ENCODE measurements at regions not wholly inside any gene's neighbourhood (a gene's known extent, or its start where the extent isn't known, plus 50 kb on each side); places are given as distances from the start of the nearest gene placed in this dataset.
"Not testable (repeated sequence)": the region's sequence is repeated elsewhere in the genome, so short reads cannot be mapped to it uniquely, and the experiment has no call there.

DNA sequence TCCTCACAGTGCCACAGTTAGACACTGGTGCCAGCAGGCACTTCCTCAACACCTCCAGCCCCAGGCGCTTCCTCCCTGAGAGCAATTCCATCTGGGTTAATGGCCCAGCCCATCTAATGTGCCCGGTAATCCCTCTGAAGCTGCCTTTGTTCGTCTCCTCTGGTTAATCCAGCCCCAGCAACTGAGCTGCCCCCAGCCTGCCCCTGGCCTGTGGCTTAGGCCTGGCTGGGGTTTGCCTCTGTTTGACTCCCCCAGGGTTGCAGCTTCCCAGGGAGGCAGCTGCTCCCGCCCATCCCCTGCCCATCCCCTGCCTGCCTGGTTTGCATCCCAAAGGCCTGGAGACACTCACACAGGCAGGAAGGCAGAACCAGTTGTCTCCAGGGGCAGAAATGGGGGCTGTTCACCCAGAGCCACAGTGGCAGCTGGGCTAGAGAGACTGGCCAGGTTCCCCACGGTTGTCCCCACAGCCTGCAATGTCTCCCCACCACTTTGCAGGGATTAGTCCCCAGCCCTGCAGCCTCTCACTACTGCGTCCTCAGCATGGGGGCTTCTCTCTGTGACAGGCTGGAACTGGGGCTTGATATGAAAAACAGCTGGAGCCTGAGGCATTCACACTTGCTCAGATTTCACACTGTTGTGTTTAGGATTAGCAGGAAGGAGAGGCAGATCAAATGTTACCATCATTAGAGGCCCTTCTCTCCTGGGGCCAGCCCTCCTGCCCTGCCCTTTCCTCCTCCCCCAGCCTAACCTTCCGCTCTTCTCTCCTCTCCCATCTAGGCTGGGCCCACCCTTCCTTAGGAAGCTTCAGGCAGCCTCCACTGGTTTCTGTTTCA, 120.2 kb downstream of the TLR5 start:
- DNase-seq (ENCODE audit: low read depth), result no peak

DNA sequence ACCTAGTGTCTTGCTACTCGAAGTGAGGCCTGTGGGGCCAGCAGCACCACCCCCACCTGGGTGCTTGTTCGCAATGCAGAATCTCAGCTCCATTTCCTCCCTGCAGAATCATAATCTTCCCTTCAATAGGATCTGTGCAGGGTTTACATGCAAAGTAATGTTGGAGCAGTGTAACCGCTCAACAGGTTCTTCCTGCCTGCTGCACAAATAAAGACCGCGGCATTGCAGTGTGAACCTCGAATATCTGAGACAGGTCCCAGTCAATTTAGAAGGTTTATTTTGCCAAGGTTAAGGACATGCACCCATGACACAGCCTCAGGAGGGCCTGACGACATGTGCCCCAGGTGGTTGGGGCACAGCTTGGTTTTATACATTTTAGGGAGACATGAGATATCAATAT, 119.2 kb downstream of the TLR5 start:
- DNase-seq (ENCODE audit: low read depth), result no peak

DNA sequence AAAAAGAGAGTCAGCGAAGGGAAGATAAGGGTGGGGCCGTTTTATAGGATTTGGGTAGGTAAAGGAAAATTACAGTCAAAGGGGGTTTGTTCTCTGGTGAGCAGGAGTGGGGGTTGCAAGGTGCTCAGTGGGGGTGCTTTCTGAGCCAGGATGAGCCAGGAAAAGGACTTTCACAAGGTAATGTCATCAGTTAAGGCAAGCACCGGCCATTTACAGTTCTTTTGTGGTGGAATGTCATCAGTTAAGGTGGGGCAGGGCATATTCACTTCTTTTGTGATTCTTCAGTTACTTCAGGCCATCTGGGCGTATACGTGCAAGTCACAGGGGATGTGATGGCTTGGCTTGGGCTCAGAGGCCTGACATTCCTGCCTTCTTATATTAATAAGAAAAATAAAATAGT, 118.6 kb downstream of the TLR5 start:
- not testable (repeated sequence) for DNase-seq (ENCODE audit: low read depth)

DNA sequence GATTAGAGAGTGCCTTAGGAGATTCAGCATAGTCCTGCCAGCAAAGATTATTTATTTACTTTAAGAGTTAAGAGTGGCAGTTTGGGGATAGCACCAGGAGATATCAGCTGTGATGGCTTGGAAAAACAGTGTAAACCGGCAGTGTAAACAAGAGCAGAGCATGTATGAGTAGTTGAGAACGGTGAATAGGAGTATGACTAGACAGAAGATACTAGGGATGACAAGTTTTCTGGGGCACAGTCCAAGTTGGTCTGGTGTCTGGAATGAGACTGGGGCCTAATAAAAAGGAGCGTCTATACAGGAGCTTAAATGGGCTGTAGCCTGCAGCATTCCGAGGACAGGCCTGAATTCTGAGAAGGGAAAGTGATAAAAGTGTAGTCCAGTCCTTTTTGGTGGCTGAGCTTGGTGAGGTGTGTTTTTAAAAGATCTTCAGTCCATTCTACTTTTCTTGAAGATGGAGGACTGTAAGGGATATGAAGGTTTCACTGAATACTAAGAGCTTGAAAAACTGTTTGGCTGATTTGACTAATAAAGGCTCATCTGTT, 117.8 kb downstream of the TLR5 start:
- DNase-seq (ENCODE audit: low read depth), result peak; percentile 49

DNA sequence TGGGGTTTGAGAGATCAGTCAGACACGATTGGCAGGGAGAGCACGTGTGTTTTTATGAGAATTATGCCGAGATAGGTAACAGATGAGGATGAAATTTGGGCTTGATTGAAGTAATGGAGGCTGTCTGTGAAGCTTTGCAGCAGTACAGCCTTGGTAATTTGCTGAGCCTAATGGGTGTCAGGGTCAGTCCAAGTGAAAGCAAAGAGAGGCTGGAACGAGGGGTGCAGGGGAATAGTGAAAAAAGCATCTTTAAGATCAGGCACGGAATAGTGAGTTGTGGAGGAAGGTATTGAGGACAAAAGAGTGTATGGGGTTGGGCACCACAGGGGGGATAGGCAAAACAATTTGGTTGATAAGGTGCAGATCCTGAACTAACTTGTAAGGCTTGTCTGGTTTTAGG, 116.4 kb downstream of the TLR5 start:
- not testable (repeated sequence) for DNase-seq (ENCODE audit: low read depth)

DNA sequence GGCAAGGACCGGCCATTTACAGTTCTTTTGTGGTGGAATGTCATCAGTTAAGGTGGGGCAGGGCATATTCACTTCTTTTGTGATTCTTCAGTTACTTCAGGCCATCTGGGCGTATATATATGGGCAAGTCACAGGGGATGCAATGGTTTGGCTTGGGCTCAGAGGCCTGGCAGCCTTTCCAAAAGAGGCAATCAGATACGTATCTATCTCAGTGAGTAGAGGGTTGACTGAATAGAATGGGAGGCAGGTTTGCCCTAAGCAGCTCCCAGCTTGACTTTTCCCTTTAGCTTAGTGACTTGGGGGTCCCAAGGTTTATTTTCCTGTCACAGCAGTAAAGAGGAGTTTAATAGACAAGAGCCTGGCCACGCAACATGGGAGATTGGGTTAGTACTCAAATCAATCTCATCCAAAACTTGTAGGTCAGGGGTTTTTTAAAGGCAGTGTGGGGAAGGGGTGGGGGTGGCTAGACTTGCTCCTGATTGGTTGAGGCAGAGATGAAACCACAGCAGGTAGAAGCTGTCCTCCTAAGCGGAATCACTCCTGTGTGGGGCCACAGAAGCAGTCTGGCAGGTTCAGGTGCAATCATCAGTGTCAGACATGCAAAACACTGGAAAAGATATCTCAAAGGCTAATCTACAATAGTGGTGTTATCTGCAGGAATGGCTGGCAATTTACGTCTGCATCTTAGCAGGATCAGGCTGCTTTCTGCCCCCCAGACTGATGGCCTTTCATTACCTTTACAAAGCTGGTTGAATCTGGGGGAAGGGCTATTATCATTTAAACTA, 112.9 kb downstream of the TLR5 start:
- no peak for DNase-seq (ENCODE audit: low read depth)

DNA sequence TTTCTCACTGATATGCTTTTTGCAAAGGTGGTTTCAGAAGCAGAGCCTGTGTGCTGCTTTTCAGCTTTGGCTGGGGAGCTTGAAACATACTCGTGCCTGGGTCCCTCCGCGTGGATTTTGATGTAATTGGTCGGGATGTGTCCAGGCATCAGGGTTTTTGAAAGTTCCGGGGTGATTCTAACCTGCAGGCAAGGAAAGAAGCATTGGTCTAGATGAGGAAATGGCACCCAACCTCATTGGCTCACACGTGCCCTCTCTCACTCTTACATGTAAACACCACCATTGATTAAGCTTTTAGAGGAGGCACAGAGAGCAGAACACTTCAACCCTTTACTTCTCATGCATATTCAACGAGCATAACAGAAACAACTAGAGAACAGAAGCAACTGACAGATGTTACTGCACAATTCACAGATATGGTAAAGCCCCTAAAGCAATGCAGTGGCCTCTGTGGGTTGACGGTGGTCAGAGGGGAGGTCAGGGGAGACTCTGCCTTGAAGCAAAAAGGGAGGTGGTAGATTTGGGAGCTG, 112.1 kb downstream of the TLR5 start:
- DNase-seq (ENCODE audit: low read depth), result no peak

DNA sequence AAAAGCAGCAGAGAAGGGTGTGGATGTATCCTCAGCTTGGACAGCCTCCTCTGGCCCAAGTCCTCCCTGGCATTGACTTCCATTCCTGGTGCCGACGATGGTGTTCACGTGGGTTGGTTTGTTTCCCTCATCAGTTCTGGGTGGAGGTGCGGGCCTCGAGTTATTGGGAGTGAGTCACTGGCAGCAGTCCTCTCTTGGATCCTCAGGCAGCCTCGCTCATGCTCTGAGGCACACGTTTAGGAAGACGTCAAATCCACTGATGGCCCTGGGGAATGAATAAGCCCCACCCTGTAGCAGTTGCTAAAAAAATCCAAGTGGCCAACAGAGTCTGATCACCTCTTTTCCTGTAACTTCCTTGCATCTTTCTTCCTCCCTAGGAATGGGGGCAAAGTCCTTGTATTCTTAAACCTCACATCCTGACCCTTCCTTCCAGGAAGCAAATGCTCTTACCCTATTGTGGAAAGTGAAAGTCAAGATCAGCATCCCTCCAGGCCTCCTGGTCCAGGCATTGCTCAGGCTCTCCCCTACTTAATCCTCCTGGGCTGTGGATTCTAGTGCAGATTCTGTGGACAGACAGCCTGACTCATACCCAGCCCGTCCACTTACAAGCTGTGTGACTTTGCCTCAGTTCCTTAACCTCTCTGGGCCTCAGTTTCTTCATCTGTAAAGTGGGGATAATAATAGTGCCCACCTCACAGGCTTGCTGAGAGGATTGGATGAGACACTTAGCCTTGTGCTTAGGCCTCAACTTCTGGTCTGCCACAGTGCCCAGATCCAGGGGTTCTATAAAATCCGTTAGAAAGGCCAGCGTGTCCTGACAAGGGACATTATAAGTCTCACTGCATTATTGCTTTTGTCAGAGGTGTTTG, 111.1 kb downstream of the TLR5 start:
- DNase-seq (ENCODE audit: low read depth), result peak; percentile 82

DNA sequence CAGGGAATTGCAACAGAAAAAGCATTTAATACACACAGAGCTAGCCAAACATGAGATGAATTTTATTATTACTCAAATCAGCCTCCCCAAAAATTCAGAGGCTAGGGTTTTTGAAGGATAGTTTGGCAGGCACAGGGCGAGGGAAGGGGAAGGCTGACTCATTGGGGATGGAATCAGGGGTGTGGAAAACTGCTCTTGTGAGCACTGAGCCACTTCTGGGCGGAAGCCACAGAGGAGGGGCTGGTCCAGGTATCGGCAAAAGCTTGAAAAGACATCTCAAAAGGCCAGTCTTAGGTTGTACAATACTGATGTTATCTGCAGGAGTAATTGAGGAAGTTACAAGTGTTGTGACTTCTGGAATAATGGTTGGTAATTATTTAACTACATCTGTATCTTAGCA, 109.4 kb downstream of the TLR5 start:
- no peak for DNase-seq (ENCODE audit: low read depth)

DNA sequence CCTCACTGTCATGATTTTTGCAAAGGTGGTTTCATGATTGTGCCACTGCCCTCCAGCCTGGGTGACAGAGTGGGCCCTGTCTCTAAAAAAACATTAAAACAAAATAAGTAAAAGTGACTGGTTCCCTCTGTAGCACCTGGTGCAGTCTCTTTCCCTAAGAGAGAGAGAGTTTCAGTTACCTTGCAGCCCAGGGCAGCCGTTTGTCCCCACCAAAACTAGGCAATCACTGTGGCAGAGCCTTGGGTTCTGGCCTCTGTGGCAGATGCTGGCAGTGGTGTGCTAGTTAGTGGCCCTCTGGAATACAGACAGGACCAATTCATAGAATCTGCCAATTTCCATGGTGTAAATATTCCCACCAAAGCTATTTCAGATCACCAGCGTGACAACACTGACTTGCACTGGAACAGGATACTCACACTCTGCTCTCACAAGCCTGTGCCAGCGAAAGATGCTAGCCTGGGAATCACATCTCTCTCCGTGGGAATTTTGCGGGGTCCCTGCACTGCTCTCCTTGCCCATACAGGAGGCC, 108.7 kb downstream of the TLR5 start:
- no peak for DNase-seq (ENCODE audit: low read depth)

DNA sequence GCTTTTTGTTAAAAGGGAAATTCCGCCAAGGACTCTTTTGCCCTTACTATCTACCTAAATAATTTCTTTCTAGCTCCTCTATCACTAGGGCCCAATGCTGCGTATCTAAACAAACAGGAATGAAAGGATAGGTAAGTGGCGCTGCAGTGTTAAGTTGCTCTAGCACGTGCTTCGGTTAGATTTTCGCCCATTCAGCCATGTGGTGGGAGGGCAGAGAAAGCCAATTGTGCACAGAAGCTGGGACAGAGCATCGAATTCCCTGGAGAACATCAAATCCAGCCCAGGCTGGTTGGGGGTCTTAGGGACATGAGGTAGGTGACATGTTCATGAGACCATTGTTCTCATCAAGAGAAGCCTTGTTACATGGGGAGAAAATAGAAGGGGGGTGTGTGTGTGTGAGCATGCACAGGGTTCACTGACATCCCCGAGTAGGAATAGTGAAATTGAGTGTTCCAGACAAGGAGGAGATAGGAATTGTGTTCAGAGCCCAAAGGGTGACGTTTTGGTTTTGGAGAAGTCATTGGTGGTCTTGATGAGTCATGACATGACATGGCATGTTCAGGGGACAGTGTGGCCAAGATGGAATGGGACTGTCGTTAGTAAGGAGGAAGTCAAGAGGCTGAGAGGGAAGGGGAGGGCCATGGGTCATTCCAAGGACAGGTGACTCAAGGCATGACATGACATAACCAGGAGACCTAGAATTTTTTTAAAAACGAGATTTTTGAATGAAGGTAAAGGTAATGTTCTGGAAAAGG, 107.1 kb downstream of the TLR5 start:
- DNase-seq (ENCODE audit: low read depth), result peak; percentile 15

DNA sequence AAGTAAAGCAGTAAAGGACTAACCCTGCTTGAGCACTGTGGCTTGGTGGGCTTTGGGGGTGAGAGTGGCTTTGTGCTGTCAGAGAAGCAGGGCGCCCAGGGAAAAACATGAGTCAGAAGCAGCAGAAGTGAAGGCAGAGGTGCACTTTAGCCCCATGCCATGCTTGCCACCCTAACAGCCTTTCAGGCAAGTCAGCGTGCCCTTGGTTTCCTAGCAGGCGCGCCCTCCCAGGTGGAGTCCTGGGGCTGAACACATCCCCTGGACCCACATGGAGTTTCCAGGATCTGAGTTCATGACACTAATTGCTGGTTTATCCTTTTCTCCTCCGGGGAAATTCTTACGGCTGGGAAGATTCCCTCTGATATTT, 106.6 kb downstream of the TLR5 start:
- no peak for DNase-seq (ENCODE audit: low read depth)

DNA sequence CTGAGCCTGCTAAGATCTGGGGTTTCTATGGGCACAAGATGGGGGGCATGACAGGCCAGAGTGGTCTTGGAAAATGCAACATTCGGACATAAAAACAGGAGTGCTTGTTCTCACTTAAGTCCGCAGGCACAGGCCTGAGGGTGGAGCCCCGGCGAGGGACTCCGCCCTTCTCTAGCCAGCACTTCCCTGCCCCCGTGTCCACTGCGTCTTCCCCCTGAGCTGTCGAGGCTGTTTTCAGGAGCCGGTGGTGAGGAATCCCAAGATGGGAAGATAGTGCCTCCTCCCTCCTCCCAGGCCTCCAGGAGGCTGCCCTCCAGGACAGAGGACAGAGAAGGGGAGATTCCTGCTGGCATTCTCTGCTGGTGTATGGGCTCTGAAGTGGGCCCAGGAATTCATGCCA, 105.2 kb downstream of the TLR5 start:
- no peak for DNase-seq (ENCODE audit: low read depth)

DNA sequence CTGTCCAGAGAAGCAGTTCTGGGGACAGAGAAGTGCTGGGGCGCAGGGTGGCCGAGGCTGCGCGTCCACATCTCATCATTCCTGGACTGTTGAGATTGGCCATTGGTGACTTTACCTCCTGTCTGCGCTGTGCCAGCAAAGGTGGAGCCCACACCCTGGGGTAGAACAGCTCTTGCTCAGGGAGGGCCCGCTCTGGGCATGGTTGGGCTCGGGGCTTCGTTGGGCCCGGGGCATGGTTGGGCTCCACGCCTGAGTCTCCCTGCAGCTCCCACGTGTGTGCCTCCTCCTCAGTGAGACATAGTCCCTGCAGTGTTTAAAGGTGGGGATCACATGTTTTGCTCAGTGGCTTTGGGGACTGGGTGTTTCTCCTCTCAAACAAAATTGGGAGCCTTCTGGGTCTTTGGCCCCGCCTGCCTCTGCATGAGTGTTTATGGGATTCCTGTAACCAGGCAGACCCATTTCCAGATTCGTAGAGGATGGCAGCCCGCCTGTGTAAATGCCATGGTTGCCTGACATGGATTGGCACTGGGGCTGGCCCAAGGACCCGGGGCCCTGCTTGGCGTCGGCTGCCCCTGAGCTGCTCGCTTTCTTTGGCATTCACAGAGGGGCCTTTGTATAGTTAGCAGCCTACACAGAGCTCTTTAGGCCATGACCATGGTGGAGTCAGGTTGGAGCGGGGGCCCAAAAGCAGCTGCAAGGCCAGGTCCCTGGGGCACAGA, 104.6 kb downstream of the TLR5 start:
- no peak for DNase-seq (ENCODE audit: low read depth)

DNA sequence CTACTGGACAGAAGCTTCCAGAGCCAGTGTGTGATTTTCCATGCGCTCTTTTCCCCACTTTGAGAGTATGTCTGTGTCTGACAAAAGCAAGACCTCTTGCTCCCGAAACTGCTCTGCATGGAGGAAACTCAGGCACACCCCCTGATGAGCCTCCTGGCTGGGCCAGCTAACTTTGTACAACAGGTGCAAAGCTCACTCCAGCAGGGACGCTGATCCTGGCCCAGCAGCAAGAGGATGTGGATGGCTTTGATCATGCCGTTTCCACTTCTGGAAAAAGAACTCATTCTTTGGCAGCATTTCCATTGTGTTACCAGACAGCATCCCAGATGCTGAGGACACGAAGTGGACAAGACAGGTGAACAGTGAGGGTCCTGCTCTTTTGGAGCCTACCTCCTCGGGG, 103.1 kb downstream of the TLR5 start:
- no peak for DNase-seq (ENCODE audit: low read depth)

DNA sequence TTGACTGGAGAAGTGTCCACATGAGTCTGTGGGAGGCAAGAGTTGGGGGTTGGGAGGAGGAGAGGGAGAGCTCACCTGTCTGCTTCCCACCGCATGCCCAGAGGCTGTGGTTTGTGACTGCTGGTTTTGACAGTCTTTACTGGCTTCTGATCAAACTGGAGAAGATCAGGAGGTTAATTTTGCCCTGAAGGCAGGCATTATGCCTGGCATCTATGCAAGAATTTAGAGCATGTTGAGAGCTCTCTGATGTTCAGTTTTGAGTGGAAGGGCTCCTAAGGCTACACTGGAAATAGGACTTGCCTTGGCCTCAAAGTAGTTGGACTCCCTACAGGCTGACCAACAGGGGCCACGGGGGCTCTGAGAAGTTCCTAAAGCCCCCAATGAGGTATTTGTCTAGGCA, 101.6 kb downstream of the TLR5 start:
- DNase-seq (ENCODE audit: low read depth), result peak; percentile 86

DNA sequence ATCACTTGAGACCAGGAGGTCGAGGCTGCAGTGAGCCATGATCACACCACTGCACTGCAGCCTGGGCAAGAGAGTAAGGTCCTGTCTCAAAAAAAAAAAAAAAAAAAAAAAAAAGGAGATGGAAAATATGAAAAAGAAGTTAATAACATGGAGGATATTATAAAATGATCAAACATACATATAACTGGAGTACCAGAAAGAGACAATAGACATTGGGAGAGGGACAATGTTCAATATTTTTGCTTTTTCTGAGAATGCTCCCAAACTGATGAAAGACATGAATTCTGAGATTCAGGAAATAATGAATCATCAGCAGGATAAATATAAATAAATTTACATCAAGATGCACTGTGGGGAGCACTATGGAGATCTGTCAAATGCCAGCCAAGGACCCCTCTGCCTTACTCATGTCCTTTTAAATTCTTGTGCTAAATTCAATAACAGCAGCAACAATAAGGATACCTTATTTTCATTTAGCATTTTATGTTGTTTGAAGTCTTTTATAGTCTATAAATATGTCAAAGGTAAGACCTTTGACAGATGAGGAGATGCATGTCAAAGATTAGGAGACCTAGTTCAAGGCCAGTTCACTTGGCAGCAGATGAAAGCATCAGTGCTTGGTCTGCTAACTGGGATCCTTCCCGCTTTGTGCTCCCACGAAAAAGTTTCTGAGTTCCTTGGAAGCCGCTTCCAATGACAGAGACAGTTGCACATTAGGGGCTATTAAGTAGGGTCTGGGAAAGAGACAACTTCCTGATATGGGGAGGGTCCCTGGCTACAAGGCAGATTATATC, 97.7 kb downstream of the TLR5 start:
- no peak for DNase-seq (ENCODE audit: low read depth)

DNA sequence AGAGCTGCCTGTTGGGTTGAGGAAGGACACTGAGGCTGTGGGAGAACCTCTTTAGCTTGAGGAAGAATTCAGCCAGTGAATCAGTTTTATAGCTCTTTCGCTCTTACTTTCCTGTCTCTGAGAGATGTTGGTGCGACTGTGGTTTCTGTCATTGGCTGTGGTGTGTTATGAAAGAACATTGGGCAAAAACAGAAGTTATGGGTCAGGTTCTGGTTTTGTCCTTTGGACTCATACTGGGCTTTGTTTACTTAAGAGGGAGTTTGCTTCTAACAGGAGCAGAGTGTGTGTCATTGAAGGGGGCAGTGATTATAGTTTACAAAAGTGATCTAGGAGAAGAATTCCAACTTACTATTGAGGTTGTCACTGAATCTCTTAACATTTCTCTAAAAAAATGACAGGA, 97.0 kb downstream of the TLR5 start:
- DNase-seq (ENCODE audit: low read depth), result no peak

DNA sequence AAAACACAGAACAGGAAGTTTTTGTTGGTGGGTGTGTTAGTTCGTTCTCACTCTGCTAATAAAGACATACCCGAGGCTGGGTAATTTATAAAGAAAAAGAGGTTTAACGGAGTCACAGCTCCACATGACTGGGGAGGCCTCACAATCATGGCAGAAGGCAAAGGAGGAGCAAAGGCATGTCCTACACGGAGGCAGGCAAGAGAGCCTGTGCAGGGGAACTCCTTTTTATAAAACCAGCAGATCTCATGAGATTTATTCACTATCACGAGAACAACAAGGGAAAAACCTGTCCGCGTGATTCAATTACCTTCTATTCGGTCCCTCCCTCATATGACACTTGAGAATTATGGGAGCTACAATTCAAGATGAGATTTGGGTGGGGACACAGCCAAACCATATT, 96.6 kb downstream of the TLR5 start:
- DNase-seq (ENCODE audit: low read depth), result not testable (repeated sequence)
